GM23338 (cell line): ENCODE measurements at regions not wholly inside any gene's neighbourhood (a gene's known extent, or its start where the extent isn't known, plus 50 kb on each side); places are given as distances from the start of the nearest gene placed in this dataset.

ENCODE experiments used
- ATAC-seq: fragments of 200-7000 bp; cut with Tn5 transposase; 3 replicates; pipeline ENCODE4 v1.9.1; 2020
- DNase-seq: peaks from one replicate; pipeline ENCODE4 v3.0.0-alpha.2; 2015; ENCODE audit warnings: low spot score
- H2AFZ ChIP-seq: fragments of 200-600 bp; sonication (generic); 2 replicates; pipeline ENCODE4 v1.8.0; 2016; ENCODE audit warnings: antibody characterized with exemption, mild to moderate bottlenecking, moderate library complexity
- H3F3A ChIP-seq: fragments of 200-600 bp; sonication (generic); replicated peaks from 2 replicates; pipeline ENCODE4 v1.8.0; 2017; ENCODE audit warnings: antibody characterized with exemption, mixed run types, low read depth
- H3K27ac ChIP-seq: fragments of 200-600 bp; sonication (generic); 2 replicates; pipeline ENCODE4 v1.6.1; 2016; ENCODE audit warnings: low read depth
- H3K27me3 ChIP-seq: fragments of 200-600 bp; sonication (generic); 2 replicates; pipeline ENCODE4 v1.8.0; 2016; ENCODE audit warnings: mild to moderate bottlenecking, mixed run types, moderate library complexity; ENCODE audit not compliant: insufficient read depth
- H3K36me3 ChIP-seq: fragments of 200-600 bp; sonication (generic); 2 replicates; pipeline ENCODE4 v1.8.0; 2016; ENCODE audit warnings: mild to moderate bottlenecking; ENCODE audit not compliant: insufficient read depth
- H3K4me1 ChIP-seq: fragments of 200-600 bp; sonication (generic); 2 replicates; pipeline ENCODE4 v1.8.0; 2016; ENCODE audit warnings: mild to moderate bottlenecking, moderate library complexity; ENCODE audit not compliant: insufficient read depth
- H3K4me2 ChIP-seq: fragments of 200-600 bp; sonication (generic); 2 replicates; pipeline ENCODE4 v1.7.1; 2017; ENCODE audit warnings: mixed run types
- H3K4me3 ChIP-seq: fragments of 200-600 bp; sonication (generic); 2 replicates; pipeline ENCODE4 v1.6.1; 2016; ENCODE audit warnings: mixed run types
- H3K79me2 ChIP-seq: fragments of 200-600 bp; sonication (generic); replicated peaks from 2 replicates; pipeline ENCODE4 v1.8.0; 2017; ENCODE audit warnings: mild to moderate bottlenecking; ENCODE audit not compliant: insufficient read depth
- H3K9me2 ChIP-seq: fragments of 200-600 bp; sonication (generic); 2 replicates; pipeline ENCODE4 v1.8.0; 2017; ENCODE audit not compliant: insufficient read depth
- H4K20me1 ChIP-seq: fragments of 200-600 bp; sonication (generic); replicated peaks from 2 replicates; pipeline ENCODE4 v1.8.0; 2017; ENCODE audit warnings: mild to moderate bottlenecking; ENCODE audit not compliant: insufficient read depth
- H3K27ac Mint-ChIP-seq: 2 replicates; pipeline ENCODE4 v1.8.0; 2020; ENCODE audit warnings: inconsistent platforms, mild to moderate bottlenecking, moderate library complexity, mixed read lengths
- H3K27me3 Mint-ChIP-seq: 3 replicates; pipeline ENCODE4 v1.8.0; 2022; ENCODE audit warnings: low read depth, mild to moderate bottlenecking, moderate library complexity, mixed read lengths, inconsistent platforms; ENCODE audit not compliant: insufficient read depth, poor library complexity
- H3K36me3 Mint-ChIP-seq: 3 replicates; pipeline ENCODE4 v1.8.0; 2021; ENCODE audit warnings: low read depth, mild to moderate bottlenecking, inconsistent platforms, moderate library complexity, mixed read lengths
- H3K4me1 Mint-ChIP-seq: 3 replicates; pipeline ENCODE4 v1.8.0; 2020; ENCODE audit warnings: mild to moderate bottlenecking, inconsistent platforms, mixed read lengths
- H3K4me3 Mint-ChIP-seq: 3 replicates; pipeline ENCODE4 v1.8.0; 2021; ENCODE audit warnings: moderate library complexity, mild to moderate bottlenecking, inconsistent platforms, mixed read lengths
- H3K9me3 Mint-ChIP-seq: 3 replicates; pipeline ENCODE4 v1.8.0; 2020; ENCODE audit warnings: moderate library complexity, mild to moderate bottlenecking, inconsistent platforms, mixed read lengths
- CREB1 ChIP-seq: fragments of 250-450 bp; sonication (Bioruptor Pico); IDR thresholded peaks from 2 replicates; pipeline ENCODE4 v1.5.0; 2020; ENCODE audit warnings: low read depth, mild to moderate bottlenecking, moderate library complexity
- CTCF ChIP-seq, 2 experiments: fragments of 200-600 bp in 1 of 2; sonication (generic) in 1 of 2; conservative IDR thresholded peaks; 2 replicates each; pipeline versions ENCODE4 v1.5.1 to v1.6.1; 2016 to 2017; ENCODE audit warnings: antibody characterized with exemption in 2 of 2, low read depth in 2 of 2, mild to moderate bottlenecking in 2 of 2, moderate library complexity in 1 of 2
- ETS1 ChIP-seq: IDR thresholded peaks from 2 replicates; pipeline ENCODE4 v1.6.1; 2016; ENCODE audit warnings: antibody characterized with exemption
- EZH2 ChIP-seq: fragments of 200-600 bp; sonication (generic); IDR thresholded peaks from one replicate; pipeline ENCODE4 v1.8.0; 2017; ENCODE audit warnings: antibody characterized with exemption, mild to moderate bottlenecking, low read depth; ENCODE audit not compliant: unreplicated experiment
- EZH2phosphoT487 ChIP-seq: fragments of 200-600 bp; sonication (generic); IDR thresholded peaks from one replicate; pipeline ENCODE4 v1.8.1; 2018; ENCODE audit warnings: antibody characterized with exemption; ENCODE audit not compliant: unreplicated experiment
- JUNB ChIP-seq: IDR thresholded peaks from one replicate; pipeline ENCODE4 v1.6.1; 2016; ENCODE audit warnings: antibody characterized with exemption; ENCODE audit not compliant: unreplicated experiment
- NANOG ChIP-seq: IDR thresholded peaks from 2 replicates; pipeline ENCODE4 v1.6.1; 2016; ENCODE audit warnings: antibody characterized with exemption, borderline replicate concordance
- POLR2AphosphoS5 ChIP-seq: IDR thresholded peaks from 2 replicates; pipeline ENCODE4 v1.6.1; 2016; ENCODE audit warnings: antibody characterized with exemption, low read depth
- REST ChIP-seq: IDR thresholded peaks from one replicate; pipeline ENCODE4 v1.6.1; 2018; ENCODE audit warnings: antibody characterized with exemption; ENCODE audit not compliant: unreplicated experiment
- STAT1 ChIP-seq: IDR thresholded peaks from one replicate; pipeline ENCODE4 v1.6.1; 2016; ENCODE audit warnings: antibody characterized with exemption; ENCODE audit not compliant: unreplicated experiment
- ZNF114 ChIP-seq: fragments of 250-450 bp; sonication (Bioruptor Pico); IDR thresholded peaks from 2 replicates; pipeline ENCODE4 v1.5.0; 2020; ENCODE audit warnings: mild to moderate bottlenecking, moderate library complexity
- ZNF331 ChIP-seq: fragments of 250-450 bp; sonication (Bioruptor Pico); IDR thresholded peaks from 2 replicates; pipeline ENCODE4 v1.5.0; 2020; ENCODE audit warnings: low read depth, mild to moderate bottlenecking, moderate library complexity
- ZNF462 ChIP-seq: fragments of 250-450 bp; sonication (Bioruptor Pico); IDR thresholded peaks from 2 replicates; pipeline ENCODE4 v1.5.0; 2020; ENCODE audit warnings: mild to moderate bottlenecking, moderate library complexity

GRCh38 chr18:22057908-22058527, 111.4 kb upstream of the GATA6 start:
- H3K4me3 ChIP-seq = no peak overlapping the region
- H3K36me3 ChIP-seq = no peaks in the 10 kb centered on the region
- no peaks in the 10 kb centered on the region for H3K27me3 ChIP-seq
- Mint-ChIP-seq H3K36me3 (peaks cover 3% of the 10 kb centered on the region; the same call in 2 of the 3 replicates), H3K9me3 (no peaks in the 10 kb centered on the region; the same call in 2 of the 3 replicates), H3K4me3 (no peak overlapping the region), H3K4me1 (no peaks in the 10 kb centered on the region), H3K27ac (no peak overlapping the region; the same call in 1 of the 2 replicates), H3K27me3 (no peaks in the 10 kb centered on the region)
- no peak overlapping the region for H3K27ac ChIP-seq
- peak overlapping the region; percentile 59; the same call in 1 of the 2 replicates for H2AFZ ChIP-seq
- no peaks in the 10 kb centered on the region for H3K79me2 ChIP-seq
- H3K4me2 ChIP-seq = no peak overlapping the region
- H3K9me2 ChIP-seq = no peaks in the 10 kb centered on the region; the same call in 1 of the 2 replicates
- no peak for DNase-seq
- no peaks in the 10 kb centered on the region for H3F3A ChIP-seq
- no peak for ATAC-seq
- TF ChIP-seq ETS1 (no peak), EZH2 (no peak), ZNF331 (CRISPR knock-in tag) (no peak), CREB1 (CRISPR knock-in tag) (no peak), NANOG (no peak), JUNB (no peak), POLR2AphosphoS5 (no peak), ZNF462 (CRISPR knock-in tag) (no peak), REST (no peak), CTCF (conservative IDR thresholded peaks at IDR 0.05; ENCODE audit: low read depth in 2 of 2) (no peak), EZH2phosphoT487 (no peak), STAT1 (no peak), ZNF114 (CRISPR knock-in tag) (no peak)
- H4K20me1 ChIP-seq = no peaks in the 10 kb centered on the region
- H3K4me1 ChIP-seq = no peaks in the 10 kb centered on the region; the same call in 1 of the 2 replicates
